DOHH2 (cell line): ENCODE measurements at regions not wholly inside any gene's neighbourhood (a gene's known extent, or its start where the extent isn't known, plus 50 kb on each side); places are given as distances from the start of the nearest gene placed in this dataset.

ENCODE experiments used
- CTCF ChIP-seq: fragments of 200-600 bp; sonication (generic); IDR thresholded peaks from one replicate; pipeline ENCODE4 v1.5.1; 2014; ENCODE audit warnings: antibody characterized with exemption, mild to moderate bottlenecking, low read depth, low read length; ENCODE audit not compliant: poor library complexity, severe bottlenecking
- EZH2phosphoT487 ChIP-seq: fragments of 200-600 bp; sonication (generic); IDR thresholded peaks from 2 replicates; pipeline ENCODE4 v1.6.1; 2017; ENCODE audit warnings: borderline replicate concordance, mild to moderate bottlenecking, antibody characterized with exemption, low read length, moderate library complexity, mixed read lengths

- TF ChIP-seq CTCF (no peak), EZH2phosphoT487 (no peak)
Measured at GRCh38 chr2:59684771-59685166, 868.7 kb downstream of the BCL11A start.
